Colonic mucosa (tissue), 4 donors: ENCODE measurements at regions not wholly inside any gene's neighbourhood (a gene's known extent, or its start where the extent isn't known, plus 50 kb on each side); places are given as distances from the start of the nearest gene placed in this dataset.

ENCODE experiments used
- DNase-seq: peaks from one replicate; pipeline ENCODE4 v3.0.0-alpha.2; 2020
- H3K27ac ChIP-seq: fragments of 200-600 bp; one replicate; pipeline ENCODE4 v1.8.0; 2021
- H3K27me3 ChIP-seq: fragments of 200-600 bp; one replicate; pipeline ENCODE4 v1.8.0; 2021
- H3K36me3 ChIP-seq: fragments of 200-600 bp; one replicate; pipeline ENCODE4 v1.8.0; 2021
- H3K4me1 ChIP-seq: fragments of 200-600 bp; one replicate; pipeline ENCODE4 v1.8.0; 2021; ENCODE audit warnings: mild to moderate bottlenecking
- H3K4me3 ChIP-seq: fragments of 200-600 bp; one replicate; pipeline ENCODE4 v1.8.0; 2021
- H3K9ac ChIP-seq, 2 donors: one replicate each; pipeline ENCODE4 v1.7.0; 2013; ENCODE audit warnings: control low read depth in 2 of 2, low read depth in 2 of 2, low read length in 2 of 2
- H3K9me3 ChIP-seq: fragments of 200-600 bp; one replicate; pipeline ENCODE4 v1.8.0; 2021
- intact Hi-C: fragments of 100-400 bp; cut with DNase I; formaldehyde crosslinking; loops from one replicate; pipeline ENCODE4 v1.14.1; 2022
- TF ChIP-seq, protein P1 (sequence below): fragments of 200-600 bp; IDR thresholded peaks from one replicate; pipeline ENCODE4 v1.8.0; 2022; ENCODE audit warnings: antibody characterized with exemption, mild to moderate bottlenecking
- donor health status: healthy.
- donor health status: DM: no; HTN: no; CAD: no.
- donor health status: DM: no; HTN: no; CAD: no.

DNA sequence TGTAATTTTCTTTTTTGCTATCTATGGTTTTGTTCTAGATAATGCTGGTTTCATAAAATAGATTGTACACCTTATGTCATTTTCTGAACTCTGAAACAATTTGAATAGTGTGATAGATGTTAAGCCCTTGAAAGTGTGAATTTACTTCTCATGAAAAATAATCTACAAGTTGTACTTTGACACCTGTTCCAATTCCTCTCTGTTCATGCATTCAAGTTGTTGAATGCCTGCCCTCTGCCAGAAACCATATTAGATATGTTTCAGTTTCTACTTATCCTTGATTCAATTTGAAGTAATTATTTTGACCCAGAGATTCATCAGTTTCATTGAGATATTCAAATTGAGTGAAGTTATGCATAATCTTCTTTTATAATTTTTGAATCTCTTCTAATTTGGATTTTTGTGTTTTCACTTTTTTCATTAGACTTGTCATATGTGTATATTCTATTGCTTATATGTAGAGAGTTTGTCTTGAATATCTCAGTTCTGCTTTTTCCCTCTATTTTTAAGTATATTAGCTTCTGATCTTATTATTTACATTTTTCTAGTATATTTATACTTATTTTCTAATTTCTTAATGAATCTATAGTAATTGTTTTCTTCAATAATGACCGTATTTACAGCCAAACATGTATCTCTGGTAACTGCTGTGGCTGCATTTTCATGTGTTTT is 143.3 kb upstream of the TACR1 start:
- Histone ChIP-seq H3K4me3 (no peak overlapping the region), H3K9me3 (no peaks in the 10 kb centered on the region), H3K36me3 (no peaks in the 10 kb centered on the region), H3K9ac (no peak overlapping the region), H3K27ac (no peak overlapping the region), H3K4me1 (no peaks in the 10 kb centered on the region), H3K27me3 (no peaks in the 10 kb centered on the region)
- DNase-seq, result no peak
- TF ChIP-seq, protein P1, sequence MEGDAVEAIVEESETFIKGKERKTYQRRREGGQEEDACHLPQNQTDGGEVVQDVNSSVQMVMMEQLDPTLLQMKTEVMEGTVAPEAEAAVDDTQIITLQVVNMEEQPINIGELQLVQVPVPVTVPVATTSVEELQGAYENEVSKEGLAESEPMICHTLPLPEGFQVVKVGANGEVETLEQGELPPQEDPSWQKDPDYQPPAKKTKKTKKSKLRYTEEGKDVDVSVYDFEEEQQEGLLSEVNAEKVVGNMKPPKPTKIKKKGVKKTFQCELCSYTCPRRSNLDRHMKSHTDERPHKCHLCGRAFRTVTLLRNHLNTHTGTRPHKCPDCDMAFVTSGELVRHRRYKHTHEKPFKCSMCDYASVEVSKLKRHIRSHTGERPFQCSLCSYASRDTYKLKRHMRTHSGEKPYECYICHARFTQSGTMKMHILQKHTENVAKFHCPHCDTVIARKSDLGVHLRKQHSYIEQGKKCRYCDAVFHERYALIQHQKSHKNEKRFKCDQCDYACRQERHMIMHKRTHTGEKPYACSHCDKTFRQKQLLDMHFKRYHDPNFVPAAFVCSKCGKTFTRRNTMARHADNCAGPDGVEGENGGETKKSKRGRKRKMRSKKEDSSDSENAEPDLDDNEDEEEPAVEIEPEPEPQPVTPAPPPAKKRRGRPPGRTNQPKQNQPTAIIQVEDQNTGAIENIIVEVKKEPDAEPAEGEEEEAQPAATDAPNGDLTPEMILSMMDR, result no peak
- intact Hi-C loops, result no loop called here

- Histone ChIP-seq H3K27me3 (no peaks in the 10 kb centered on the region), H3K27ac (no peak overlapping the region), H3K9me3 (no peaks in the 10 kb centered on the region), H3K9ac (no peak overlapping the region), H3K4me3 (no peak overlapping the region), H3K36me3 (no peaks in the 10 kb centered on the region), H3K4me1 (no peaks in the 10 kb centered on the region)
- TF ChIP-seq, protein P1, result no peak
- no peak for DNase-seq
- intact Hi-C loops, result no loop called here
Measured at GRCh38 chr2:75340560-75340959, 141.2 kb upstream of the TACR1 start.

GRCh38 chr2:75338461-75338860 is 139.1 kb upstream of the TACR1 start:
- DNase-seq, result no peak
- no peak overlapping the region for H3K4me3 ChIP-seq
- no peak overlapping the region for H3K9ac ChIP-seq
- H3K27me3 ChIP-seq, result no peaks in the 10 kb centered on the region
- TF ChIP-seq, protein P1, result no peak
- no peak overlapping the region for H3K27ac ChIP-seq
- no peaks in the 10 kb centered on the region for H3K4me1 ChIP-seq
- H3K9me3 ChIP-seq, result no peaks in the 10 kb centered on the region
- no peaks in the 10 kb centered on the region for H3K36me3 ChIP-seq
- intact Hi-C loops, result no loop called here

GRCh38 chr2:75337619-75338018 is 138.3 kb upstream of the TACR1 start:
- DNase-seq, result no peak
- H3K27ac ChIP-seq, result no peak overlapping the region
- no peaks in the 10 kb centered on the region for H3K9me3 ChIP-seq
- no peaks in the 10 kb centered on the region for H3K4me1 ChIP-seq
- H3K4me3 ChIP-seq, result no peak overlapping the region
- H3K27me3 ChIP-seq, result no peaks in the 10 kb centered on the region
- TF ChIP-seq, protein P1, result no peak
- H3K9ac ChIP-seq, result no peak overlapping the region
- no peaks in the 10 kb centered on the region for H3K36me3 ChIP-seq
- intact Hi-C loops, result no loop called here

GRCh38 chr2:75337016-75337415 is 137.7 kb upstream of the TACR1 start:
- H3K9ac ChIP-seq, result no peak overlapping the region
- DNase-seq, result no peak

More at GRCh38 chr2:75337016-75337415, 137.7 kb upstream of the TACR1 start:
- no peaks in the 10 kb centered on the region for H3K36me3 ChIP-seq
- no peaks in the 10 kb centered on the region for H3K9me3 ChIP-seq
- no peak overlapping the region for H3K27ac ChIP-seq
- intact Hi-C loops, result no loop called here
- H3K4me1 ChIP-seq, result no peaks in the 10 kb centered on the region
- no peaks in the 10 kb centered on the region for H3K27me3 ChIP-seq
- TF ChIP-seq, protein P1, result no peak
- H3K4me3 ChIP-seq, result no peak overlapping the region
